ENCODE measurements at regions not wholly inside any gene's neighbourhood (a gene's known extent, or its start where the extent isn't known, plus 50 kb on each side); places are given as distances from the start of the nearest gene placed in this dataset.
A peak's percentile ranks its signal among the peaks of the same experiment; 100 is the strongest.

- ATAC-seq (no peak), DNase-seq (no peak)
- intact Hi-C loops (cut with DNase I, micrococcal nuclease): no loop called here
Measured at GRCh38 chr11:92850296-92850826, 119.1 kb upstream of the MTNR1B start.

GRCh38 chr11:92852229-92852628 is 117.2 kb upstream of the MTNR1B start:
- no peak for DNase-seq
- ATAC-seq: no peak
- intact Hi-C loops (cut with DNase I, micrococcal nuclease): no loop called here

- intact Hi-C loops (cut with DNase I, micrococcal nuclease): no loop called here
- ATAC-seq: peak; percentile 90
- DNase-seq: peak; percentile 51 to 71
Measured at GRCh38 chr11:92852946-92853345, 116.5 kb upstream of the MTNR1B start.

- peak; percentile 40 for ATAC-seq
- peak in 1 of 2 donors; percentile 35 for DNase-seq
- intact Hi-C loops (cut with DNase I, micrococcal nuclease): no loop called here
Measured at GRCh38 chr11:92854162-92854561, 115.3 kb upstream of the MTNR1B start.

- DNase-seq: no peak
- ATAC-seq: peak; percentile 16
- intact Hi-C loops (cut with DNase I, micrococcal nuclease): no loop called here
Measured at GRCh38 chr11:92854952-92855351, 114.5 kb upstream of the MTNR1B start.

- intact Hi-C loops (cut with DNase I, micrococcal nuclease): no loop called here
- peak; percentile 38 for ATAC-seq
- DNase-seq: no peak
Measured at GRCh38 chr11:92855607-92856405, 113.6 kb upstream of the MTNR1B start.

GRCh38 chr11:92857407-92857806 is 112.0 kb upstream of the MTNR1B start:
- intact Hi-C loops (cut with DNase I, micrococcal nuclease): no loop called here
- ATAC-seq (no peak), DNase-seq (no peak)

GRCh38 chr11:92859156-92859690 is 110.2 kb upstream of the MTNR1B start:
- ATAC-seq: no peak
- no peak for DNase-seq

GRCh38 chr11:92861634-92862033 is 107.8 kb upstream of the MTNR1B start:
- DNase-seq (no peak), ATAC-seq (no peak)
- intact Hi-C loops (cut with DNase I, micrococcal nuclease): no loop called here

More at GRCh38 chr11:92859156-92859690, 110.2 kb upstream of the MTNR1B start:
- intact Hi-C loops (cut with DNase I, micrococcal nuclease): no loop called here

- intact Hi-C loops (cut with DNase I, micrococcal nuclease): no loop called here
- DNase-seq (no peak), ATAC-seq (no peak)
Measured at GRCh38 chr11:92865352-92865751, 104.1 kb upstream of the MTNR1B start.

- DNase-seq (no peak), ATAC-seq (no peak)
- intact Hi-C loops (cut with DNase I, micrococcal nuclease): no loop called here
Measured at GRCh38 chr11:92866679-92867282, 102.7 kb upstream of the MTNR1B start.

GRCh38 chr11:92867913-92868619 is 101.4 kb upstream of the MTNR1B start:
- intact Hi-C loops (cut with DNase I, micrococcal nuclease): no loop called here
- DNase-seq (no peak), ATAC-seq (peak; percentile 82)

- no peak for ATAC-seq
- DNase-seq: no peak
- intact Hi-C loops (cut with DNase I, micrococcal nuclease): no loop called here
Measured at GRCh38 chr11:92869716-92870115, 99.7 kb upstream of the MTNR1B start.

GRCh38 chr11:92870196-92870832 is 99.1 kb upstream of the MTNR1B start:
- DNase-seq (no peak), ATAC-seq (no peak)
- intact Hi-C loops (cut with DNase I, micrococcal nuclease): no loop called here

- intact Hi-C loops (cut with DNase I, micrococcal nuclease): no loop called here
- ATAC-seq (no peak), DNase-seq (no peak)
Measured at GRCh38 chr11:92873551-92873950, 95.9 kb upstream of the MTNR1B start.

GRCh38 chr11:92875473-92875872 is 94.0 kb upstream of the MTNR1B start:
- no peak for ATAC-seq
- no peak for DNase-seq
- intact Hi-C loops (cut with DNase I, micrococcal nuclease): no loop called here

GRCh38 chr11:92879086-92879485 is 90.4 kb upstream of the MTNR1B start:
- intact Hi-C loops (cut with DNase I, micrococcal nuclease): no loop called here
- ATAC-seq: no peak
- DNase-seq: no peak

- intact Hi-C loops (cut with DNase I, micrococcal nuclease): no loop called here
- DNase-seq: no peak
- no peak for ATAC-seq
Measured at GRCh38 chr11:92880381-92880780, 89.1 kb upstream of the MTNR1B start.

- DNase-seq (no peak), ATAC-seq (no peak)
- intact Hi-C loops (cut with DNase I, micrococcal nuclease): no loop called here
Measured at GRCh38 chr11:92881940-92882450, 87.5 kb upstream of the MTNR1B start.

Measured in left colon (tissue), 2 donors.